K562 (cell line): ENCODE measurements at regions not wholly inside any gene's neighbourhood (a gene's known extent, or its start where the extent isn't known, plus 50 kb on each side); places are given as distances from the start of the nearest gene placed in this dataset.
A peak's percentile ranks its signal among the peaks of the same experiment; 100 is the strongest.

Experiments
- ATAC-seq: fragments of 200-7000 bp; cut with Tn5 transposase; 3 replicates; pipeline ENCODE4 v1.9.1; 2020; ENCODE audit warnings: moderate library complexity
- BruUV-seq: library from RNA; stranded (reverse); fragments of 400-500 nt; replicated peaks from 2 replicates; lab custom pipeline; 2021; lab: Mats Ljungman, UMichigan
- CTCF ChIA-PET: fragments of 300-600 bp; formaldehyde crosslinking; extraction: SDS; loops from one replicate; lab custom pipeline; 2021; ENCODE audit warnings: low intra/inter-chr PET ratio; lab: Yijun Ruan, JAX
- POLR2A ChIA-PET: fragments of 300-600, 350-650 bp; sonication (Branson Sonifier 250); formaldehyde crosslinking; extraction: SDS; loops from one replicate; lab custom pipeline; 2021; ENCODE audit warnings: antibody characterized with exemption, inconsistent platforms; lab: Yijun Ruan, JAX
- DNase-seq, 4 experiments: peaks; one replicate each; pipeline versions ENCODE4 v3.0.0 to v3.0.0-alpha.2; 2011 to 2018; ENCODE audit warnings: low spot score in 3 of 4, mixed read lengths in 3 of 4; ENCODE audit errors: extremely low read depth in 1 of 4
- FAIRE-seq: peaks from 2 replicates; lab custom pipeline; 2011; peaks lifted over from hg19 to GRCh38; lab: Jason Lieb, UNC
- H2AFZ ChIP-seq: 2 replicates; pipeline ENCODE4 v1.6.0; 2011; ENCODE audit warnings: low read depth, low read length, control low read depth, inconsistent platforms
- H3K27ac ChIP-seq: fragments of 200-600 bp; 3 replicates; pipeline ENCODE4 v1.8.0; 2011; ENCODE audit warnings: low read depth, mild to moderate bottlenecking, control low read depth, inconsistent platforms, low read length, moderate library complexity, mixed read lengths; ENCODE audit errors: extremely low read depth
- H3K27me3 ChIP-seq, 2 experiments: fragments of 300-600 bp in 1 of 2; 2 replicates in 1 of 2; 3 replicates in 1 of 2; pipeline versions ENCODE4 v1.6.0 to v1.8.0; 2011; ENCODE audit warnings: inconsistent platforms in 2 of 2, low read length in 2 of 2, mild to moderate bottlenecking in 1 of 2, mixed read lengths in 1 of 2, moderate library complexity in 1 of 2; ENCODE audit not compliant: control insufficient read depth in 2 of 2, insufficient read depth in 2 of 2
- H3K36me3 ChIP-seq: fragments of 300-600 bp; 3 replicates; pipeline ENCODE4 v1.8.0; 2011; ENCODE audit warnings: mild to moderate bottlenecking, low read length, inconsistent platforms; ENCODE audit not compliant: control insufficient read depth, insufficient read depth
- H3K4me1 ChIP-seq, 2 experiments: fragments of 200-600 bp in 1 of 2; replicated peaks in 1 of 2; 2 replicates in 1 of 2; 3 replicates in 1 of 2; pipeline versions ENCODE4 v1.5.1 to v1.8.0; 2011; ENCODE audit warnings: inconsistent platforms in 2 of 2, low read length in 2 of 2, mild to moderate bottlenecking in 1 of 2, mixed read lengths in 1 of 2, moderate library complexity in 1 of 2; ENCODE audit not compliant: control insufficient read depth in 2 of 2, insufficient read depth in 2 of 2
- H3K4me2 ChIP-seq: 2 replicates; pipeline ENCODE4 v1.6.1; 2011; ENCODE audit warnings: low read length, control low read depth, inconsistent platforms, mixed read lengths; ENCODE audit not compliant: insufficient read depth
- H3K4me3 ChIP-seq: fragments of 200-600 bp; sonication (generic), shearing (Covaris generic); 2 replicates; pipeline ENCODE4 v1.5.1; 2016; ENCODE audit warnings: control low read depth, inconsistent platforms
- H3K79me2 ChIP-seq: fragments of 200-600 bp; 3 replicates; pipeline ENCODE4 v1.8.0; 2011; ENCODE audit warnings: low read length, inconsistent platforms; ENCODE audit not compliant: control insufficient read depth, insufficient read depth
- H3K9ac ChIP-seq, 2 experiments: 2 replicates each; pipeline versions ENCODE4 v1.6.0 to v1.6.1; 2011; ENCODE audit warnings: low read depth in 2 of 2, low read length in 2 of 2, control low read depth in 1 of 2, inconsistent platforms in 1 of 2, mild to moderate bottlenecking in 1 of 2, mixed read lengths in 1 of 2; ENCODE audit not compliant: insufficient read depth in 1 of 2
- H3K9me1 ChIP-seq: one replicate; pipeline ENCODE4 v1.6.0; 2011; ENCODE audit warnings: inconsistent platforms, mild to moderate bottlenecking, low read length, moderate library complexity; ENCODE audit not compliant: control insufficient read depth, insufficient read depth
- H3K9me3 ChIP-seq: replicated peaks from 2 replicates; pipeline ENCODE4 v1.5.1; 2011; ENCODE audit warnings: low read depth, low read length, inconsistent platforms; ENCODE audit not compliant: control insufficient read depth, insufficient read depth
- H4K20me1 ChIP-seq: replicated peaks from 2 replicates; pipeline ENCODE4 v1.6.1; 2011; ENCODE audit warnings: low read length, inconsistent platforms, mixed read lengths; ENCODE audit not compliant: control insufficient read depth, insufficient read depth
- FOSL1 ChIP-seq: fragments of 200-800 bp; sonication (Bioruptor generic); conservative IDR thresholded peaks from 2 replicates; pipeline ENCODE4 v1.6.1; 2016; ENCODE audit warnings: missing genetic modification characterization, missing compliant biosample characterization
- FOXP1 ChIP-seq: sonication (generic); formaldehyde crosslinking; IDR thresholded peaks from 2 replicates; pipeline ENCODE4 v1.8.0; 2022; ENCODE audit warnings: mild to moderate bottlenecking, missing genetic modification reagents
- HSF4 ChIP-seq: fragments of 250-450 bp; sonication (Bioruptor Pico); IDR thresholded peaks from 2 replicates; pipeline ENCODE4 v2.1.2; 2022; ENCODE audit warnings: mild to moderate bottlenecking, moderate library complexity, borderline replicate concordance
- ILF3 ChIP-seq: fragments of 450-650 bp; IDR thresholded peaks from 2 replicates; pipeline ENCODE4 v1.6.1; 2018; ENCODE audit warnings: antibody characterized with exemption, mild to moderate bottlenecking, moderate library complexity, borderline replicate concordance
- JUNB ChIP-seq: fragments of 450-650 bp; formaldehyde crosslinking; conservative IDR thresholded peaks from 2 replicates; pipeline ENCODE4 v1.4.0; 2020; ENCODE audit warnings: mild to moderate bottlenecking
- KAT7 ChIP-seq: sonication (generic); formaldehyde crosslinking; IDR thresholded peaks from 2 replicates; pipeline ENCODE4 v1.8.0; 2022; ENCODE audit warnings: missing genetic modification reagents, mild to moderate bottlenecking, borderline replicate concordance
- RFX7 ChIP-seq: fragments of 250-450 bp; sonication (Bioruptor Pico); IDR thresholded peaks from 2 replicates; pipeline ENCODE4 v1.5.1; 2021; ENCODE audit warnings: mild to moderate bottlenecking
- SMAD4 ChIP-seq: fragments of 250-450 bp; sonication (Bioruptor Pico); conservative IDR thresholded peaks from 2 replicates; pipeline ENCODE4 v1.8.0; 2021; ENCODE audit warnings: inconsistent platforms, mild to moderate bottlenecking, moderate library complexity
- STAG1 ChIP-seq: sonication (generic); formaldehyde crosslinking; IDR thresholded peaks from 2 replicates; pipeline ENCODE4 v1.5.0; 2020; ENCODE audit warnings: missing genetic modification reagents, borderline replicate concordance
- ZBTB7A ChIP-seq: IDR thresholded peaks from 2 replicates; pipeline ENCODE4 v1.6.1; 2011; ENCODE audit warnings: low read depth, mild to moderate bottlenecking, low read length, moderate library complexity, borderline replicate concordance; ENCODE audit not compliant: control insufficient read depth
- ZNF398 ChIP-seq: fragments of 250-450 bp; sonication (Bioruptor Pico); IDR thresholded peaks from 2 replicates; pipeline ENCODE4 v1.8.0; 2021; ENCODE audit warnings: moderate library complexity, mild to moderate bottlenecking, inconsistent platforms
- ZNF445 ChIP-seq: fragments of 250-450 bp; sonication (Bioruptor Pico); IDR thresholded peaks from 2 replicates; pipeline ENCODE4 v1.4.0; 2020; ENCODE audit warnings: low read depth, mild to moderate bottlenecking, moderate library complexity
- ZNF449 ChIP-seq: fragments of 250-450 bp; sonication (Bioruptor Pico); IDR thresholded peaks from 2 replicates; pipeline ENCODE4 v1.8.0; 2022; ENCODE audit warnings: moderate library complexity, mild to moderate bottlenecking, inconsistent platforms
- WGBS: fragments of 100-300 bp; shearing (Covaris generic); methylation state at CpG from one replicate; pipeline ENCODE4 v1.1.6; 2016; ENCODE audit warnings: low coverage, mixed read lengths; ENCODE audit not compliant: insufficient coverage; ENCODE audit errors: missing lambda C conversion rate; 5-methylcytosine and 5-hydroxymethylcytosine counted together
- in situ Hi-C: fragments of 300-500 bp; cut with MboI; formaldehyde crosslinking; loops from 4 replicates; pipeline ENCODE4 v1.15.0; 2018; ENCODE audit warnings: inconsistent platforms, mixed read lengths
- intact Hi-C: fragments of 100-400 bp; cut with micrococcal nuclease; formaldehyde crosslinking; loops from 2 replicates; pipeline ENCODE4 v1.14.2; 2022

- no peak overlapping the region for H3K4me2 ChIP-seq
- TF ChIP-seq ZNF449 (CRISPR knock-in tag) (no peak), ZNF398 (CRISPR knock-in tag) (no peak), FOSL1 (no peak), FOXP1 (no peak), ILF3 (no peak), HSF4 (CRISPR knock-in tag) (no peak), STAG1 (CRISPR knock-in tag) (no peak), JUNB (CRISPR knock-in tag) (no peak), KAT7 (CRISPR knock-in tag) (no peak), SMAD4 (CRISPR knock-in tag) (no peak), ZNF445 (CRISPR knock-in tag) (no peak), ZBTB7A (no peak), RFX7 (CRISPR knock-in tag) (no peak)
- no peaks in the 10 kb centered on the region for H3K79me2 ChIP-seq
- BruUV-seq = no TSS peak
- H3K9ac ChIP-seq = no peak overlapping the region
- no peak overlapping the region for H3K4me3 ChIP-seq
- H3K9me3 ChIP-seq = no peaks in the 10 kb centered on the region
- H3K27me3 ChIP-seq = no peaks in the 10 kb centered on the region
- in situ Hi-C loops (loop anchor here (10.0 kb wide), 1 partner anchor 546 kb away; no protein-coding TSS in a partner anchor), intact Hi-C loops (loop anchor here (10.0 kb wide), 1 partner anchor 456 kb away; no protein-coding TSS in a partner anchor)
- no peak overlapping the region for H3K27ac ChIP-seq
- no peaks in the 10 kb centered on the region for H4K20me1 ChIP-seq
- H2AFZ ChIP-seq = no peak overlapping the region
- ChIA-PET CTCF (interaction anchor here (0.6 to 3.9 kb wide), 3 partner anchors 185 to 538 kb away, joined by 3 to 35 read pairs (median 35); no protein-coding TSS in a partner anchor), POLR2A (no interaction called here)
- no peaks in the 10 kb centered on the region for H3K4me1 ChIP-seq
- ATAC-seq (no peak), FAIRE-seq (peak; percentile 37), DNase-seq (no peak)
- no peaks in the 10 kb centered on the region for H3K9me1 ChIP-seq
- no peaks in the 10 kb centered on the region for H3K36me3 ChIP-seq
- 0% methylated on average over 4 of the region's 4 CpGs for WGBS
These were observed 125.2 kb upstream of the MCHR2 start for GRCh38 chr6:100119261-100119660.
